ENCODE measurements at regions not wholly inside any gene's neighbourhood (a gene's known extent, or its start where the extent isn't known, plus 50 kb on each side); places are given as distances from the start of the nearest gene placed in this dataset.

- TF ChIP-seq SMC3 (conservative IDR thresholded peaks at IDR 0.05; ENCODE audit: poor library complexity) (no peak), EZH2 (IDR thresholded peaks at IDR 0.05; ENCODE audit: borderline replicate concordance, insufficient read depth, low read length, poor library complexity, severe bottlenecking) (no peak), CTCF (IDR thresholded peaks at IDR 0.05; ENCODE audit: poor library complexity, severe bottlenecking) (no peak), EP300 (conservative IDR thresholded peaks at IDR 0.05; ENCODE audit: poor library complexity, severe bottlenecking) (no peak), RAD21 (conservative IDR thresholded peaks at IDR 0.05) (no peak), REST (IDR thresholded peaks at IDR 0.05; ENCODE audit: borderline replicate concordance) (no peak), POLR2AphosphoS5 (IDR thresholded peaks at IDR 0.05) (no peak), TAF1 (IDR thresholded peaks at IDR 0.05; ENCODE audit: low read depth) (no peak), MXI1 (conservative IDR thresholded peaks at IDR 0.05; ENCODE audit: poor library complexity, severe bottlenecking) (no peak)
These were observed 184.4 kb downstream of the MRPL39 start for GRCh38 chr21:25422610-25423608.

Measured in neural cell (in vitro differentiated cells).